GM23338 (cell line): ENCODE measurements at regions not wholly inside any gene's neighbourhood (a gene's known extent, or its start where the extent isn't known, plus 50 kb on each side); places are given as distances from the start of the nearest gene placed in this dataset.

Source experiments
- CREB1 ChIP-seq: fragments of 250-450 bp; sonication (Bioruptor Pico); IDR thresholded peaks from 2 replicates; pipeline ENCODE4 v1.5.0; 2020; ENCODE audit warnings: low read depth, mild to moderate bottlenecking, moderate library complexity
- CTCF ChIP-seq, 2 experiments: fragments of 200-600 bp in 1 of 2; sonication (generic) in 1 of 2; conservative IDR thresholded peaks; 2 replicates each; pipeline versions ENCODE4 v1.5.1 to v1.6.1; 2016 to 2017; ENCODE audit warnings: antibody characterized with exemption in 2 of 2, low read depth in 2 of 2, mild to moderate bottlenecking in 2 of 2, moderate library complexity in 1 of 2
- ETS1 ChIP-seq: IDR thresholded peaks from 2 replicates; pipeline ENCODE4 v1.6.1; 2016; ENCODE audit warnings: antibody characterized with exemption
- EZH2 ChIP-seq: fragments of 200-600 bp; sonication (generic); IDR thresholded peaks from one replicate; pipeline ENCODE4 v1.8.0; 2017; ENCODE audit warnings: antibody characterized with exemption, mild to moderate bottlenecking, low read depth; ENCODE audit not compliant: unreplicated experiment
- REST ChIP-seq: IDR thresholded peaks from one replicate; pipeline ENCODE4 v1.6.1; 2018; ENCODE audit warnings: antibody characterized with exemption; ENCODE audit not compliant: unreplicated experiment
- STAT1 ChIP-seq: IDR thresholded peaks from one replicate; pipeline ENCODE4 v1.6.1; 2016; ENCODE audit warnings: antibody characterized with exemption; ENCODE audit not compliant: unreplicated experiment

- TF ChIP-seq CTCF (conservative IDR thresholded peaks at IDR 0.05; ENCODE audit: low read depth in 2 of 2) (no peak), ETS1 (no peak), STAT1 (no peak), EZH2 (no peak), CREB1 (CRISPR knock-in tag) (no peak), REST (no peak)
Measured at GRCh38 chr20:48535556-48535955, 292.2 kb downstream of the PREX1 start.
